ENCODE measurements at regions not wholly inside any gene's neighbourhood (a gene's known extent, or its start where the extent isn't known, plus 50 kb on each side); places are given as distances from the start of the nearest gene placed in this dataset.

- Histone ChIP-seq H3K4me2 (ENCODE audit: low read length) (no peak overlapping the region), H3K27ac (ENCODE audit: low read depth, low read length) (no peak overlapping the region), H3K79me2 (ENCODE audit: control insufficient read depth, insufficient read depth, low read length, poor library complexity) (no peaks in the 10 kb centered on the region), H3K27me3 (ENCODE audit: insufficient read depth, low read length) (no peaks in the 10 kb centered on the region), H3K79me1 (ENCODE audit: low read length) (no peaks in the 10 kb centered on the region), H3K36me3 (ENCODE audit: control insufficient read depth in 1 of 2, insufficient read depth in 2 of 2, low read length in 2 of 2) (no peaks in the 10 kb centered on the region), H2BK5ac (ENCODE audit: low read depth, low read length, poor library complexity) (no peak overlapping the region), H2BK12ac (ENCODE audit: low read length) (no peak overlapping the region), H2BK120ac (ENCODE audit: insufficient read depth, low read length, poor library complexity) (no peak overlapping the region), H3K23ac (ENCODE audit: low read length) (no peak overlapping the region), H3K4me3 (ENCODE audit: low read depth, low read length) (no peak overlapping the region), H3K14ac (ENCODE audit: low read length) (no peak overlapping the region), H2AK5ac (ENCODE audit: low read length) (no peak overlapping the region), H3K9ac (ENCODE audit: low read length) (no peak overlapping the region), H3K9me3 (ENCODE audit: insufficient read depth, low read depth, low read length) (peaks cover 2% of the 10 kb centered on the region), H3K4me1 (ENCODE audit: control insufficient read depth in 1 of 2, insufficient read depth in 2 of 2, low read length in 2 of 2) (no peaks in the 10 kb centered on the region), H4K91ac (ENCODE audit: low read depth, low read length) (no peak overlapping the region), H3K4ac (ENCODE audit: low read depth, low read length) (no peak overlapping the region), H4K8ac (ENCODE audit: low read depth, low read length) (no peak overlapping the region), H4K12ac (ENCODE audit: low read depth, low read length) (no peak overlapping the region), H2AFZ (ENCODE audit: insufficient read depth, low read length, poor library complexity) (no peak overlapping the region), H3K18ac (ENCODE audit: low read length) (no peak overlapping the region)
- WGBS (ENCODE audit: extremely low coverage, insufficient coverage, insufficient read length), result no CpG with 5 or more reads among the region's 1 CpG
- no peak for DNase-seq
These were observed 156.3 kb downstream of the CCDC71L start for GRCh38 chr7:106504645-106505044.

- H2BK5ac ChIP-seq (ENCODE audit: low read depth, low read length, poor library complexity), result no peak overlapping the region
- no peak overlapping the region for H3K14ac ChIP-seq (ENCODE audit: low read length)
- no peak overlapping the region for H4K91ac ChIP-seq (ENCODE audit: low read depth, low read length)
- H3K79me2 ChIP-seq (ENCODE audit: control insufficient read depth, insufficient read depth, low read length, poor library complexity), result no peaks in the 10 kb centered on the region
- no peak overlapping the region for H3K4ac ChIP-seq (ENCODE audit: low read depth, low read length)
- H2BK12ac ChIP-seq (ENCODE audit: low read length), result no peak overlapping the region
- H3K4me2 ChIP-seq (ENCODE audit: low read length), result no peak overlapping the region
- H3K27me3 ChIP-seq (ENCODE audit: insufficient read depth, low read length), result no peaks in the 10 kb centered on the region
- no peak overlapping the region for H3K27ac ChIP-seq (ENCODE audit: low read depth, low read length)
- H3K79me1 ChIP-seq (ENCODE audit: low read length), result no peaks in the 10 kb centered on the region
- H2AFZ ChIP-seq (ENCODE audit: insufficient read depth, low read length, poor library complexity), result no peak overlapping the region
- no peaks in the 10 kb centered on the region for H3K36me3 ChIP-seq (ENCODE audit: control insufficient read depth in 1 of 2, insufficient read depth in 2 of 2, low read length in 2 of 2)
- no peak overlapping the region for H2AK5ac ChIP-seq (ENCODE audit: low read length)
- no peak overlapping the region for H3K18ac ChIP-seq (ENCODE audit: low read length)
- no peak overlapping the region for H4K8ac ChIP-seq (ENCODE audit: low read depth, low read length)
- no peak overlapping the region for H3K23ac ChIP-seq (ENCODE audit: low read length)
- no peaks in the 10 kb centered on the region for H3K4me1 ChIP-seq (ENCODE audit: control insufficient read depth in 1 of 2, insufficient read depth in 2 of 2, low read length in 2 of 2)
- H4K12ac ChIP-seq (ENCODE audit: low read depth, low read length), result no peak overlapping the region
- no peak overlapping the region for H2BK120ac ChIP-seq (ENCODE audit: insufficient read depth, low read length, poor library complexity)
- H3K9me3 ChIP-seq (ENCODE audit: insufficient read depth, low read depth, low read length), result peaks cover 2% of the 10 kb centered on the region
- H3K4me3 ChIP-seq (ENCODE audit: low read depth, low read length), result no peak overlapping the region
- H3K9ac ChIP-seq (ENCODE audit: low read length), result no peak overlapping the region
- WGBS (ENCODE audit: extremely low coverage, insufficient coverage, insufficient read length), result no CpG with 5 or more reads among the region's 3 CpGs
- no peak for DNase-seq
These were observed 156.8 kb downstream of the CCDC71L start for GRCh38 chr7:106504207-106504606.

GRCh38 chr7:106503626-106504025 is 157.3 kb downstream of the CCDC71L start:
- Histone ChIP-seq H3K27ac (ENCODE audit: low read depth, low read length) (no peak overlapping the region), H3K4ac (ENCODE audit: low read depth, low read length) (no peak overlapping the region), H4K8ac (ENCODE audit: low read depth, low read length) (no peak overlapping the region), H4K91ac (ENCODE audit: low read depth, low read length) (no peak overlapping the region), H3K79me2 (ENCODE audit: control insufficient read depth, insufficient read depth, low read length, poor library complexity) (no peaks in the 10 kb centered on the region), H3K14ac (ENCODE audit: low read length) (no peak overlapping the region), H3K79me1 (ENCODE audit: low read length) (no peaks in the 10 kb centered on the region), H3K9me3 (ENCODE audit: insufficient read depth, low read depth, low read length) (peaks cover 2% of the 10 kb centered on the region), H2BK5ac (ENCODE audit: low read depth, low read length, poor library complexity) (no peak overlapping the region), H2AK5ac (ENCODE audit: low read length) (no peak overlapping the region), H3K4me3 (ENCODE audit: low read depth, low read length) (no peak overlapping the region), H4K12ac (ENCODE audit: low read depth, low read length) (no peak overlapping the region), H2BK120ac (ENCODE audit: insufficient read depth, low read length, poor library complexity) (no peak overlapping the region), H2AFZ (ENCODE audit: insufficient read depth, low read length, poor library complexity) (no peak overlapping the region), H3K27me3 (ENCODE audit: insufficient read depth, low read length) (no peaks in the 10 kb centered on the region), H2BK12ac (ENCODE audit: low read length) (no peak overlapping the region), H3K36me3 (ENCODE audit: control insufficient read depth in 1 of 2, insufficient read depth in 2 of 2, low read length in 2 of 2) (no peaks in the 10 kb centered on the region), H3K4me1 (ENCODE audit: control insufficient read depth in 1 of 2, insufficient read depth in 2 of 2, low read length in 2 of 2) (no peaks in the 10 kb centered on the region), H3K4me2 (ENCODE audit: low read length) (no peak overlapping the region), H3K18ac (ENCODE audit: low read length) (no peak overlapping the region), H3K23ac (ENCODE audit: low read length) (no peak overlapping the region), H3K9ac (ENCODE audit: low read length) (no peak overlapping the region)
- DNase-seq, result no peak
- no CpG with 5 or more reads among the region's 3 CpGs for WGBS (ENCODE audit: extremely low coverage, insufficient coverage, insufficient read length)

- no peak overlapping the region for H3K27ac ChIP-seq (ENCODE audit: low read depth, low read length)
- no peaks in the 10 kb centered on the region for H3K79me2 ChIP-seq (ENCODE audit: control insufficient read depth, insufficient read depth, low read length, poor library complexity)
- no peak overlapping the region for H2BK120ac ChIP-seq (ENCODE audit: insufficient read depth, low read length, poor library complexity)
- no peaks in the 10 kb centered on the region for H3K36me3 ChIP-seq (ENCODE audit: control insufficient read depth in 1 of 2, insufficient read depth in 2 of 2, low read length in 2 of 2)
- H3K4me2 ChIP-seq (ENCODE audit: low read length), result no peak overlapping the region
- H3K27me3 ChIP-seq (ENCODE audit: insufficient read depth, low read length), result no peaks in the 10 kb centered on the region
- H2BK5ac ChIP-seq (ENCODE audit: low read depth, low read length, poor library complexity), result no peak overlapping the region
- H3K4me1 ChIP-seq (ENCODE audit: control insufficient read depth in 1 of 2, insufficient read depth in 2 of 2, low read length in 2 of 2), result no peaks in the 10 kb centered on the region
- DNase-seq, result no peak
- no peaks in the 10 kb centered on the region for H3K9me3 ChIP-seq (ENCODE audit: insufficient read depth, low read depth, low read length)
- no peak overlapping the region for H2BK12ac ChIP-seq (ENCODE audit: low read length)
- H3K4me3 ChIP-seq (ENCODE audit: low read depth, low read length), result no peak overlapping the region
- H3K23ac ChIP-seq (ENCODE audit: low read length), result no peak overlapping the region
- H4K8ac ChIP-seq (ENCODE audit: low read depth, low read length), result no peak overlapping the region
- no peak overlapping the region for H2AFZ ChIP-seq (ENCODE audit: insufficient read depth, low read length, poor library complexity)
- no peak overlapping the region for H4K91ac ChIP-seq (ENCODE audit: low read depth, low read length)
- H3K18ac ChIP-seq (ENCODE audit: low read length), result no peak overlapping the region
- H3K79me1 ChIP-seq (ENCODE audit: low read length), result no peaks in the 10 kb centered on the region
- WGBS (ENCODE audit: extremely low coverage, insufficient coverage, insufficient read length), result no CpG with 5 or more reads among the region's 5 CpGs
- H2AK5ac ChIP-seq (ENCODE audit: low read length), result no peak overlapping the region
- no peak overlapping the region for H3K4ac ChIP-seq (ENCODE audit: low read depth, low read length)
- H3K9ac ChIP-seq (ENCODE audit: low read length), result no peak overlapping the region
- H3K14ac ChIP-seq (ENCODE audit: low read length), result no peak overlapping the region
- H4K12ac ChIP-seq (ENCODE audit: low read depth, low read length), result no peak overlapping the region
These were observed 159.1 kb downstream of the CCDC71L start for GRCh38 chr7:106501605-106502580.
